Effector memory CD8-positive, alpha-beta T cell (primary cell): ENCODE measurements at regions not wholly inside any gene's neighbourhood (a gene's known extent, or its start where the extent isn't known, plus 50 kb on each side); places are given as distances from the start of the nearest gene placed in this dataset.

ENCODE experiments used
- ATAC-seq: fragments of 150-1000 bp; cut with Tn5 transposase; replicated peaks from 2 replicates; pipeline ENCODE4 v1.10.0; 2021; ENCODE audit warnings: mild to moderate bottlenecking, moderate library complexity
- DNase-seq, 3 experiments: peaks; one replicate each; pipeline ENCODE4 v3.0.0; 2021
- H3K27ac Mint-ChIP-seq, 2 donors: one replicate each; pipeline ENCODE4 v1.8.0; 2022; ENCODE audit warnings: mild to moderate bottlenecking in 2 of 2, mixed read lengths in 2 of 2, moderate library complexity in 2 of 2
- H3K27me3 Mint-ChIP-seq, 2 donors: one replicate each; pipeline ENCODE4 v1.8.0; 2022; ENCODE audit warnings: mixed read lengths in 2 of 2
- H3K36me3 Mint-ChIP-seq: one replicate; pipeline ENCODE4 v1.8.0; 2022; ENCODE audit warnings: mild to moderate bottlenecking, moderate library complexity, mixed read lengths; ENCODE audit not compliant: insufficient read depth
- H3K4me1 Mint-ChIP-seq, 2 donors: one replicate each; pipeline ENCODE4 v1.8.0; 2022; ENCODE audit warnings: low read depth in 2 of 2, mixed read lengths in 2 of 2
- H3K4me3 Mint-ChIP-seq, 2 donors: one replicate each; pipeline ENCODE4 v1.8.0; 2022; ENCODE audit warnings: mild to moderate bottlenecking in 2 of 2, mixed read lengths in 2 of 2, moderate library complexity in 2 of 2
- H3K9me3 Mint-ChIP-seq, 2 donors: one replicate each; pipeline ENCODE4 v1.8.0; 2022; ENCODE audit warnings: mixed read lengths in 2 of 2

DNA sequence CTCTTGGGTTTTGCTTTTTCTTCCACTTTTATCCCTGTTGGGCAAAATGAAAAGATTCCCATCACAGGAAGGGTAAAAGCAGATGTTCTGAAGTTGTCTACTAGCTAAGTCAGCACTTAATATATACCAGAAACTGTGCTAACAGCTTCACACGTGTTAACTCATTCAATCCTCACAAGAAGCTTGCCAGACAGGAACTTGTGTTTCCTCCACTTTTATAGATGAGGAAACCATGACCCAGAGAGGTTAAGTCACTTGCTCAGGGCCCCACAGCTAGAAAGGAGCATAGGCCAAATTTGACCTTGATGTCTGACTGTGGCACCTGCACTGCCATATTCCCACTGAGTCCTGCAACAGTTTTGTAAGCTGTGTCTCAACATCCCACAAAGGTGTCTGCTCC, 76.8 kb upstream of the EPC2 start:
- Mint-ChIP-seq H3K36me3 (peaks cover 3% of the 10 kb centered on the region), H3K27me3 (no peaks in the 10 kb centered on the region), H3K27ac (peak overlapping the region; percentile 30 to 81), H3K9me3 (no peaks in the 10 kb centered on the region), H3K4me1 (peaks cover 7 to 14% of the 10 kb centered on the region in 2 donors), H3K4me3 (no peak overlapping the region)
- DNase-seq (no peak), ATAC-seq (no peak)

DNA sequence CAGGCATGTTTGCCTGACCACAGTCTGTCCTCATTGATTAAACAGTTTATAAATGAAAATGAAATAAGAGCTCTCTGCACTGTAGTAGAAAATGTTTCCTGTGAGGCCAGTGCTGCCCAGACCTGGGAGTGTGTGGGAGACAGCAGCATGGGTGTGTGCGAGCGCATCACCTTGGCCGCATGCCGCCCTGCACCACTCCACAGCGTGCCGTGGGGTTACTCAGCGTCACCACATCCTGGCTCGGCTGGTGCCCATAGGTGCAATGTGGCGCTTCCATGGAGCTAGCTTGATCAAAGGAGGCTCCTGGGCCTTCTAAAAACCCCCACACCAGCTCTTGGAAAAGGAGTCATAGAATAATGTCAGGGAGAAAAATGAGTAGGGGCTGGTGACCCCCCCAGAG, 76.0 kb upstream of the EPC2 start:
- H3K36me3 Mint-ChIP-seq, result peaks cover 3% of the 10 kb centered on the region
- peak overlapping the region in 1 of 2 donors; percentile 81 for H3K27ac Mint-ChIP-seq
- H3K9me3 Mint-ChIP-seq, result no peaks in the 10 kb centered on the region
- DNase-seq (peak; percentile 7 to 56 (median 44)), ATAC-seq (peak; percentile 99)
- no peaks in the 10 kb centered on the region for H3K27me3 Mint-ChIP-seq
- H3K4me3 Mint-ChIP-seq, result peak overlapping the region in 1 of 2 donors; percentile 64
- peaks cover 7 to 14% of the 10 kb centered on the region in 2 donors for H3K4me1 Mint-ChIP-seq

DNA sequence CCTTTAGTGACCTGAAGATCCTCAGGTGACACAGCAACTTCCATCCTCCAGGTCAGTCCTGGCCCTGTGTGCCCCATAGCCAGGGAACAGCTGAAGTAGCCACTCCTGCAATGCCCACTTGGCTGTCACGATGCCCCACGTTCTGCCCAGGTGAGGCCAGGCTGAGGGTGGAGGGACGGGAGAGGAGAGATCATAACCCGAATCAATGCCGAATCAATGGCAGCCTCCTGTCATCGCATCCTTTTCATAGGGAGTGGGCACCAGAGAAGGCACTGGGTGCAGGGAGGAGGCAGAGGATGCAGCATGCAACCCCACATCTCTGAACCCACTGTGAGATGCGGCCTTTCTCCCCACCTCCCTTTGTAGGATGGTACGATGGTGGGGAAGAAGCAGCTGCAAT, 75.3 kb upstream of the EPC2 start:
- H3K4me3 Mint-ChIP-seq, result no peak overlapping the region
- H3K4me1 Mint-ChIP-seq, result peaks cover 7 to 14% of the 10 kb centered on the region in 2 donors
- no peaks in the 10 kb centered on the region for H3K9me3 Mint-ChIP-seq
- no peak for DNase-seq
- H3K27ac Mint-ChIP-seq, result peak overlapping the region in 1 of 2 donors; percentile 81
- peaks cover 0 to 6% of the 10 kb centered on the region in 2 donors for H3K27me3 Mint-ChIP-seq
- no peak for ATAC-seq
- peaks cover 3% of the 10 kb centered on the region for H3K36me3 Mint-ChIP-seq

DNA sequence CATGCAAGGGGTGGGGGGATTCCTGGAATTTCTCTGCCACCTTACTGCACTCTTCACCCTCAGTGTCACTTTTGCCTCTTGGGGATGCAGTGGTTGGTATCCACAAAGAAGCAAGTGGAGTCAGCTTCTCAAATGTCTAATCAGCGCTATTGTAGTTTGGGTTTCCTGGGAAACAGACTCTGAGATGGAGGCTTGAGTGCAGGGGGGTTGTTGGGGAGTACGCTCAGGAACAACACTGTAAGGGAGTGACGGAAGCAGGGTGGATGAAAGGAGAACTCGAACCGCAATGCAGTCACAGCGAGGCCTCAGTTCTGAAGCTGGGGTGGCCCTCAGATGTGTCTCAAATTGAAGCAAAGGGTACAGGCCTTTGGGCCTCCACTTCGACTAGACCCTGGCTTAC, 73.6 kb upstream of the EPC2 start:
- Mint-ChIP-seq H3K27me3 (peaks cover 0 to 13% of the 10 kb centered on the region in 2 donors), H3K27ac (no peak overlapping the region), H3K36me3 (peaks cover 3% of the 10 kb centered on the region), H3K4me3 (no peak overlapping the region), H3K9me3 (no peaks in the 10 kb centered on the region), H3K4me1 (peaks cover 7 to 14% of the 10 kb centered on the region in 2 donors)
- ATAC-seq (no peak), DNase-seq (no peak)

DNA sequence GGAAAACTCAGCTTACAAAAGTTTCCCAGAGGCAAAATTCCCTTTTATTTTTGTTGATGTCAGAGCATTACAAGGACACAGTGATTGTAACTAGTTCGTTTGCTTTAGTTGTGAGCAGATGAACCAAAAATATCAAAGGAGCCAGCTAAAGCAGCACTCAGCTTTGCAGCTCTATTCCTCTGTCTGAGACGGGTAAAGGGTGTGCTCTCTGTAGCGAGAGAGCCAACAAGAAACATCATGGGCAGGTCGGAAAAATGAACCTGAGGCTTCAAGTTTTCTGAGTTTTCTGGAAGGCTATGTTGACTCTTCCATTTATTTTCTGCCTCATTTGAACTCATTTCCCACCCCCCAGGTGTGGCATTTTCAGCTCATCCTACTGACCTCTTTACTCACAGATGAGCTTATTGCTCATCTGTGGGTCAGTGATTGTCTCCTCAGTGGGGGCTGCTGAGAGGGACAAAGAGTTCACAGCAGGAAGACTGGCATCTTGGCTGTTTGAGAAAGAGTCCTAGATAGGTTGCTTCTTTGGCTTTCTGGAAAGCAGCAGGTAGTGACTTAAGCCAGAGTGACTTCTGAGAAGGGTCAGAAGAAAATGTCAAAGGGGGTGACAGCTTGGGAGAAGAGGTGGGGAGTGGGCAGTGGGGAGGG, 66.6 kb upstream of the EPC2 start:
- Mint-ChIP-seq H3K27me3 (peaks cover 30 to 33% of the 10 kb centered on the region in 2 donors), H3K4me1 (no peaks in the 10 kb centered on the region), H3K4me3 (no peak overlapping the region), H3K27ac (no peak overlapping the region), H3K9me3 (no peaks in the 10 kb centered on the region), H3K36me3 (no peaks in the 10 kb centered on the region)
- ATAC-seq (no peak), DNase-seq (no peak)

DNA sequence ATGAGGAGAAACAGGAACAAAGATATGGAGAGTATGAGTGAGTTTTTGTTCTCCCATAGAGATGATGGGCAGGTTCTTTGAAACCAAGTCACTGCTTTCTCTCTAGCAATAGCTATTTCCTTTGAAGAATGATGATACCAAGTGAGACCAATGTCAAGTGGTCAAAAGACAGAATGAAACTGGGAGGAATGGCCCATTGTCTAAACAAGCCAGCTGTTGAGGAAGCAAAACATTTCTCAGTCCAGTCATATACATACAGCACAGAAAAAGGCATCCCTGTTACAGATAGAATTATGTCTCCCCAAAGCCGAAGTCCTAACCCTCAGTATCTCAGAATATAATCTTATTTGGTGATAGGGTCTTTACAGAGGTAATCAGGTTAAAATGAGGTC, 66.1 kb upstream of the EPC2 start:
- no peaks in the 10 kb centered on the region for H3K36me3 Mint-ChIP-seq
- H3K27me3 Mint-ChIP-seq, result peaks cover 30 to 38% of the 10 kb centered on the region in 2 donors
- H3K4me3 Mint-ChIP-seq, result no peak overlapping the region
- DNase-seq, result no peak
- H3K27ac Mint-ChIP-seq, result no peak overlapping the region
- ATAC-seq, result no peak
- no peaks in the 10 kb centered on the region for H3K4me1 Mint-ChIP-seq
- H3K9me3 Mint-ChIP-seq, result no peaks in the 10 kb centered on the region

DNA sequence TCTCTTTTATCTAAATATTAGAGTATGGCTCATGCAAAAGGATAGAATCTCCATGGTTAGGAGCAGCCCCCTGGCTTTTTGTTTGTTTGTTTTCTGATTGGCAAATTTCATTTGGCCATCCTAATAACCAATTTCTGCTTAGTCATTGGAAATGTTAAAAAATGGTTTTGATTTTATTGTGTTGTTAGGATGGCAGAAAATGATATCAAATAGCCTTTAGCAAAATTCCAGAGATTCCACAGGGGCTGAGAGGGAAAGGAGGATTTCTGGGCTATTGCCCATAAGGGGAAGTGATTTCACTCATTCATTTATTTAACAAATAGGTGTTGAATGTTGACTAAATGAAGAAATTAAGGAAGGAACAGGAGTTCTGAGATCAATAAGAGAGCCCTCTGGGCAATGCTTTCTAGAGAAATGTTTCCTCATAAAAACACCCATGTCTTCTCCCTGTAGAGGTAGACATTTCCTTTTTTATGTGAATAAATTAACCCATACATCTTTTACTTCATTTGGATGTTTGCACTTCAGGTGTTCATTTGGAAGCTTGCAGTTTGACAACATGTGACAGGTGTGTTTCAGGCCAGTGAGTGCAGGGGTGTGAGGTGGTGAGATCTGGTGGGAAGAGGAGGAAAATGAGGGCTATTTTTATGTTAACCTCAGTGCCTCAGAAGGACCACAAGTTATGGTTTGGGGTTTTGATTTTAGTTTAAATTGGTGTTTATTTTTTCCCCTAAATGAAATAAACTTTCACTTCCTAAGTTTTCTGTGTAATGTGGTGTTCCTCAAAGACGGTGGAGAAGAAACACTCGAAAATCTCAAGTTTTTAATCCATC, 61.7 kb upstream of the EPC2 start:
- H3K36me3 Mint-ChIP-seq, result no peaks in the 10 kb centered on the region
- DNase-seq, result no peak
- no peak for ATAC-seq
- H3K9me3 Mint-ChIP-seq, result no peaks in the 10 kb centered on the region
- H3K27ac Mint-ChIP-seq, result no peak overlapping the region
- H3K4me1 Mint-ChIP-seq, result no peaks in the 10 kb centered on the region
- no peak overlapping the region for H3K4me3 Mint-ChIP-seq
- peaks cover 12 to 17% of the 10 kb centered on the region in 2 donors for H3K27me3 Mint-ChIP-seq

DNA sequence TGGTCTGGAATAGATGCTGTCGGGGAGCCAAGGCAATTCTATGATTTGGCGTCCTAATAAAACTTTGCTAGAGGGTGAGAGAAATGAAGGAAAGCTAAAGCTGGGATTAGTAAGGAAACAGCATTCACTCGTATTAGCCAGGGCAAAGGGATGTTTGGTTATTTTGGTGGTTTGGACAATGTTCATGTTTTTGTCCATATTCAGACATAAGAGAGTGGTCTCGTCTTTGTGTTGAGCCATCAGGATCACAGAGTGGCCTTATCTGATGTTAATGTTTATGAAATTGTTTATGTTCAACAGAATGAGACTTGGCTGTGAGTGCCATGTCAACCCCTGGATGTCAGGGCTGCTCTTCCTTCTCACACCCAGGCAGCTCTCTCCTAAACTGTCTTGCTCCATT, 58.9 kb upstream of the EPC2 start:
- Mint-ChIP-seq H3K36me3 (no peaks in the 10 kb centered on the region), H3K4me3 (no peak overlapping the region), H3K27me3 (peaks cover 0 to 7% of the 10 kb centered on the region in 2 donors), H3K27ac (no peak overlapping the region), H3K4me1 (no peaks in the 10 kb centered on the region), H3K9me3 (no peaks in the 10 kb centered on the region)
- ATAC-seq (no peak), DNase-seq (no peak)

DNA sequence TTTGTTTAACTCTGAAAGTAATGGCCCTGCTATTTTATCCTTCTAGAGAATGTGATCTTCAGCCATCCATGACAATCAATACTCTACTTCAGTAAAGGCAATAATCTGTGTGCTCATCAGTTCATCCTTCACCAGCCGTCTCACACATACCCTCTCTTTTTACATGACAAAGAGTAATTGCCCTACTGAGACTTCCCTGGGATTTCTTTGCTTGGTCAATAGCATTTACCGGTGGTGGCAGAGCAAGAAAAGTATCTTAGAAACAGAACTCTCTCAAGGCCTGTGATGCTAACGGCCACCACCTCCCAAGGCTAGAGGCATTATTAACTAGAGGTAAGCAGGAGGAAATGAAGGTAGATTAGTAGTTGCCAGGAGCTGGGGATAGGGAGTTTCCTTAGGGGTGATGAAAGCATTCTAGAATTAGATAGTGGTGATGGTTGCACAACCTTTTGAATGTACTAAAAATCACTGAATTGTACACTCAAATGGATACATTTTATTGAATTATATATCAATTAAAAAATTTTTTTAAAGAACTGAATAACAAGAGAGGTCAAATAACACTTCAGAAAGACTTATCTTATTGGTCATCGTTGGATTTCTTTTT, 57.9 kb upstream of the EPC2 start:
- Mint-ChIP-seq H3K4me1 (no peaks in the 10 kb centered on the region), H3K36me3 (no peaks in the 10 kb centered on the region), H3K27ac (no peak overlapping the region), H3K9me3 (no peaks in the 10 kb centered on the region), H3K4me3 (no peak overlapping the region), H3K27me3 (peaks cover 0 to 7% of the 10 kb centered on the region in 2 donors)
- no peak for ATAC-seq
- DNase-seq, result no peak

DNA sequence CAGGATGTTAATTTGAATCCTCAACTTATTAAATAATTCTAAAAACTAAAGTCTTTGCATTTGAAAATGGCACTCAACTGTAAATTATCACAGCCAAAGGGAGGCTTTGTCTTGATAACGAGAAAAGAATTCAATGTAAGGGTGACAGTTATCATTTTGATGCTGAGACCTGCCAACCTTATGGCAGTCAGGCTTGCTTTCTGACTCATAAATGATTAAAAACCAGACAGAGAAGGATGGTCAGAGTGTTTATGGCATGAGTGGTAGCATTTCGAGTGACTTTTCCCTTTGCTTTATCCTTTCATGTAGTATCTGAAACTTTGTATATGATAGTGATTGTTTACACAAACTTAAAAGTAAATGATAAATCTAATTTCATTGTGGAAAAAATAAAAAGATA, 53.9 kb upstream of the EPC2 start:
- no peaks in the 10 kb centered on the region for H3K36me3 Mint-ChIP-seq
- ATAC-seq, result no peak
- no peaks in the 10 kb centered on the region for H3K27me3 Mint-ChIP-seq
- DNase-seq, result no peak
- H3K27ac Mint-ChIP-seq, result no peak overlapping the region
- H3K4me1 Mint-ChIP-seq, result no peaks in the 10 kb centered on the region
- H3K9me3 Mint-ChIP-seq, result no peaks in the 10 kb centered on the region
- no peak overlapping the region for H3K4me3 Mint-ChIP-seq

DNA sequence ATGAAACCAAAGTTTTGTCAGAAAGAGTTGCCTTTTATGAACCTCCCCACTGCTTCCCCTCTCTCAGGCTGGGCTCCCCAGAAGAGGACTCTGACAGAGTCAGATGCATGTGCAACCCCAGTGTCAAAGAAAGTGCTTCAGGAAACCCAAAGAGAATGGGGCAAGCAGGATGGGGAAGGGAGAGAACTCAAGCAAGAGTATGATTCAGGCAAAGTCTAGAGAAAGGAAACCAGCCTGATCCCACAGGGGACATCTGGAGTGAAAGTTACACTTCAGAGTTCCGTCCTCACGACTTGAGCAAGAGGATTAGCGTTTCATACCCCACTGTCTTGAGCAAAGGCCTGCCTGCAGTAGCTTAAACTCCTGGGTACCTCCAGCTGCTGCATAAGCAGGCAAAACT, 51.8 kb upstream of the EPC2 start:
- Mint-ChIP-seq H3K36me3 (no peaks in the 10 kb centered on the region), H3K27me3 (no peaks in the 10 kb centered on the region), H3K27ac (no peak overlapping the region), H3K9me3 (no peaks in the 10 kb centered on the region), H3K4me3 (no peak overlapping the region), H3K4me1 (no peaks in the 10 kb centered on the region)
- no peak for ATAC-seq
- DNase-seq, result no peak

DNA sequence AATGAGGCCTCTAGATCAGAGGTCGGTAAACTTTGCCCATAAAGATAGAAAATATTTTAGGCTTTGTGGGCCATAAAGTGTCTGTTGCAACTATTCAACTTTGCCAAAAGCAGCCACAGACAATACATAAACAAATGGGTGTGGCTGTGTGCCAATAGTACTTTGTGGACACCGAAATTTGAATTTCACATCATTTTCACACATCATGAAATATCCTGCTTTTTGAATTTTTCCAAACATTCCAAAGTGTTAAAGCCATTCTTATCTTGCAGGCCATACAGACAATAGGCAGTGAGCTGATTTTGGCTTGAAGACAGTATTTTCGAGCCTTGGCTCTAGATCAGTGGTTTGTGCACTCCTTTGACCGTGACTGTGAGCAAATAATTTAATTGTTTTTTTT, 51.1 kb upstream of the EPC2 start:
- no peak overlapping the region for H3K27ac Mint-ChIP-seq
- H3K4me1 Mint-ChIP-seq, result no peaks in the 10 kb centered on the region
- no peaks in the 10 kb centered on the region for H3K9me3 Mint-ChIP-seq
- H3K36me3 Mint-ChIP-seq, result no peaks in the 10 kb centered on the region
- ATAC-seq, result no peak
- no peak overlapping the region for H3K4me3 Mint-ChIP-seq
- peaks cover 0 to 6% of the 10 kb centered on the region in 2 donors for H3K27me3 Mint-ChIP-seq
- DNase-seq, result no peak

DNA sequence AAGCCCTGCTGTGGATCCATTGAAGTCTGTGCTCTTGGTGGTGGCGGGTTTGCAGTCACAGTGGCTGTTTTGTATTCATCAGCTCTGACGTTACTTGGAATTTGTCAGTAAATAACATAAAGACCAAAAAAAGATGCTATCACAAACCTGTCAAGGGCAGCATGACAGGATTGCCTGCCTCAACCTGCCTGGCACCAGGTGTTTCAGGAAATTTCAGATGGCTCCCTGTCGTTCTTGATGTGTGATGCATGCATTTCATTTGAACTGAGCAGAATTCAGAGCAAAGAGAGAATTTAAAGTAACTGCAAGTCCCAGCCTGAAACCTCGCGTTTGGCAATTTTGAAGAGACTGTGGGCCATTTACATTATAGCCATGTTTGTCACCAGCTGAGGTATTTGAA, 50.3 kb upstream of the EPC2 start:
- Mint-ChIP-seq H3K9me3 (no peaks in the 10 kb centered on the region), H3K36me3 (no peaks in the 10 kb centered on the region), H3K4me3 (no peak overlapping the region), H3K4me1 (no peaks in the 10 kb centered on the region), H3K27ac (no peak overlapping the region), H3K27me3 (peaks cover 0 to 8% of the 10 kb centered on the region in 2 donors)
- DNase-seq (no peak), ATAC-seq (no peak)
